Gastroesophageal sphincter (tissue), 3 donors: ENCODE measurements at regions not wholly inside any gene's neighbourhood (a gene's known extent, or its start where the extent isn't known, plus 50 kb on each side); places are given as distances from the start of the nearest gene placed in this dataset.

ENCODE experiments used
- POLR2A ChIP-seq, 2 donors: fragments of 450-650 bp; IDR thresholded peaks; one replicate each; pipeline ENCODE4 v1.6.1; 2017; ENCODE audit warnings: antibody characterized with exemption in 2 of 2, mild to moderate bottlenecking in 2 of 2, moderate library complexity in 1 of 2
- TF ChIP-seq, protein P1 (sequence below), 4 experiments: fragments of 200-600 bp in 2 of 4; fragments of 450-650 bp in 2 of 4; sonication (generic) in 1 of 4; IDR thresholded peaks; one replicate each; pipeline ENCODE4 v1.5.1; 2017 to 2019; ENCODE audit warnings: antibody characterized with exemption in 4 of 4, mild to moderate bottlenecking in 2 of 4, moderate library complexity in 2 of 4

GRCh38 chr20:4300921-4301320, 51.8 kb upstream of the ADRA1D start:
- TF ChIP-seq, protein P1, sequence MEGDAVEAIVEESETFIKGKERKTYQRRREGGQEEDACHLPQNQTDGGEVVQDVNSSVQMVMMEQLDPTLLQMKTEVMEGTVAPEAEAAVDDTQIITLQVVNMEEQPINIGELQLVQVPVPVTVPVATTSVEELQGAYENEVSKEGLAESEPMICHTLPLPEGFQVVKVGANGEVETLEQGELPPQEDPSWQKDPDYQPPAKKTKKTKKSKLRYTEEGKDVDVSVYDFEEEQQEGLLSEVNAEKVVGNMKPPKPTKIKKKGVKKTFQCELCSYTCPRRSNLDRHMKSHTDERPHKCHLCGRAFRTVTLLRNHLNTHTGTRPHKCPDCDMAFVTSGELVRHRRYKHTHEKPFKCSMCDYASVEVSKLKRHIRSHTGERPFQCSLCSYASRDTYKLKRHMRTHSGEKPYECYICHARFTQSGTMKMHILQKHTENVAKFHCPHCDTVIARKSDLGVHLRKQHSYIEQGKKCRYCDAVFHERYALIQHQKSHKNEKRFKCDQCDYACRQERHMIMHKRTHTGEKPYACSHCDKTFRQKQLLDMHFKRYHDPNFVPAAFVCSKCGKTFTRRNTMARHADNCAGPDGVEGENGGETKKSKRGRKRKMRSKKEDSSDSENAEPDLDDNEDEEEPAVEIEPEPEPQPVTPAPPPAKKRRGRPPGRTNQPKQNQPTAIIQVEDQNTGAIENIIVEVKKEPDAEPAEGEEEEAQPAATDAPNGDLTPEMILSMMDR (IDR thresholded peaks at IDR 0.05), result no peak
- TF ChIP-seq POLR2A (IDR thresholded peaks at IDR 0.05), result no peak
